HG03139 (cell line): ENCODE measurements at regions not wholly inside any gene's neighbourhood (a gene's known extent, or its start where the extent isn't known, plus 50 kb on each side); places are given as distances from the start of the nearest gene placed in this dataset.
"Not testable (repeated sequence)": the region's sequence is repeated elsewhere in the genome, so short reads cannot be mapped to it uniquely, and the experiment has no call there.

Experiments
- ATAC-seq: cut with Tn5 transposase; IDR thresholded peaks from one replicate; pipeline ENCODE4 v1.9.1; 2021; ENCODE audit not compliant: unreplicated experiment

DNA sequence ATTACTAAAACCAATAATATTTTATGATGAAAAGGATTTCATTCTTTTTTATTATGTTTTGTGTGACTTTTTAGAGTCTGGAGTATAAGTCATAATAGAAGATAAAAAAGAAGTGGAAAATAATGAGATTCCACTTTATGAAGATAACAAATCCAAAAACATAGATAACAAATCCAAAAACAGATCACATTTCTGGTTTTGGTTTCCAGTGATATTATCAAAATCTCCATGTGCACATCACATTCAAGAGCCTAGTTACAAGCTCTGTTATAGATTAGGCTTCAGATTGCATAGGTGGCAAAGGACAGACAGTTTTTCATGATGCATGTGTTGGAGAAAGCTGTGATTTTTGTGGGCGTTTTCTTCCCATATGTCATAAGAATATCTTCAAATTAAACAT is 648.2 kb downstream of the STK39 start:
- ATAC-seq, result no peak

DNA sequence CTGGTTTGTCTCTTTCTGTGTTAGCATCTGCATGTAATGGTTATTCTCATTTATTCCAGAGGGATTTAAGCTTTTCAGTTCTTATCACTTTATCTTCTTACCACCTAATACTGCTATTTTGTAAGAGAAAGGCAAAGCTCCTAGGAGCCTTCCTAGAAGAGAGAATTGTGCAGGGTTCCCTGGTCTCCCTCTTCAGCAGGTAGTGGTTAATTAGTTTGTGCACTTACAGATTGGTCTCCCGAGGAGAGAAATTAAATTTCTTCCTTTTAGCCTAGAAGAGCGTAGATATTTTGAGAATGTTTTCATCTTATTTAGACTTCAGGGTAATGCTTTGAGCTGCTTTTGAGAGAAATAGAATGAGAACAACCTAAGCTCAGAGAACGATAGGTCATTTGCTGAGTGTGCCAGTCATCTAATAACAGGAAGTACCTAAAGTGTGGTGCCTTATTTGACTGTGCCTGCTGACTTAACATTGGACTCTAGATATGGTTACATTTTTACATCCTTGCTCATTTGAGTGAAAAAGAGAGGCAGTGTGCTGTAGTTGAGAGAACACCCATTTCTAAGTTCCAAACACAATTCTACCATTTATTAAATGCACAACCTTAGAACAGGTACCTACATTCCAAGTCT is 651.4 kb downstream of the STK39 start:
- ATAC-seq, result peak; percentile 90

DNA sequence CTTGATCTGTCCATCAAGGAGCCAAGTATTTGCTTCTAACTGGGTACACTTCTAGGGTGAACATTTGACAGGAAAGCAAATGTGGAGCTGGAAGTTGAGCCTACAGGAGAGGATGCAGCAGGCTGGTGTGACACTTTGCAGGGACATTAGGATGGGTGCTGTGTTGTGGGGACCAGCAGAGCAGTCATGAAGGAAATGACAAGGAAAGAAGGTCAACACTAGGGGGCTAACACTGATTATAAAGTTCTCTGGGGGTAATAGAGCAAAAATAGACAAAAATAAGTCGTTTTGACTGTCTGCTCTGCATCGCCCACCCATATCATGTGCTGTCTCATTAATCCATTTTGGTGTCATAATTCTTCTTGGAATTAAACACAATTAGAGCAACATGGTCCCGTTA is 652.4 kb downstream of the STK39 start:
- no peak for ATAC-seq

DNA sequence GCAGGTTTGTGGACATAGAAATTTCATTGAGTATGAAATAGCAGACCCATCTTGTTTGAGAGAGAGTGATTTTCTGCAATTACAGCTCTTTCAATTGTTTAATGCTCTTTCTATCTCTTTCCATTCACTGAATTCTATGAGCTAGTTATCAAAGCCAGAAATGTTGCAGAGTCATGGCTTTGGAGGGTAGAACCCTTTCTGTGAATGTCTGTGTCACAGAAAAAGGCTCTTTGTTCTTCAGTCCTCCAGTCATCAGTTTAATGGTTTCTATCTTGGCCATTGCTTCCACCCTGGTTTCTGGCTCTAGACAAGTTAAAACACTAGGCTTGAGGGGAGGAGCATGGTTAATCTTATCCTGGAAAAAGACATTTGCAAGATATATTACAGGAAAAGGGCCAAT is 655.0 kb downstream of the STK39 start:
- ATAC-seq, result no peak

DNA sequence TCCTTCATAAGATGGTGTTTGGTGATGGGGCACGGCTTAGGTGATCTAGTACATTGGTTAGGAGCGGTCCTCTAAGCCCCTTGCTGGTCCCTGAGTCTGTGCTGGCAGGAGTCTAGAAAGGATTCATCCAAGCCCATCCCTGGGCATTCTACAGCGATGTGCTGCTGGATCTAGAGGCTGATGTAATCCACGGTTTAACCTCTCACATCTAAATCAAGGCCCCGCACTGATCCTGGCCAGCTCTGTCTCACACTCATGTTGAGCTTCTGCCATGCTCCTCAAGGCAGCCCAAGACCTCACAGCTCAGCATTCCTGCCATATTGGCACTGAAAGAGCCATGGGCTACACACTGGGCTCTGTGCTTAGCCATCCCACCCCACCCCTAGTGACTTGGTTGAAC is 664.8 kb downstream of the STK39 start:
- no peak for ATAC-seq

DNA sequence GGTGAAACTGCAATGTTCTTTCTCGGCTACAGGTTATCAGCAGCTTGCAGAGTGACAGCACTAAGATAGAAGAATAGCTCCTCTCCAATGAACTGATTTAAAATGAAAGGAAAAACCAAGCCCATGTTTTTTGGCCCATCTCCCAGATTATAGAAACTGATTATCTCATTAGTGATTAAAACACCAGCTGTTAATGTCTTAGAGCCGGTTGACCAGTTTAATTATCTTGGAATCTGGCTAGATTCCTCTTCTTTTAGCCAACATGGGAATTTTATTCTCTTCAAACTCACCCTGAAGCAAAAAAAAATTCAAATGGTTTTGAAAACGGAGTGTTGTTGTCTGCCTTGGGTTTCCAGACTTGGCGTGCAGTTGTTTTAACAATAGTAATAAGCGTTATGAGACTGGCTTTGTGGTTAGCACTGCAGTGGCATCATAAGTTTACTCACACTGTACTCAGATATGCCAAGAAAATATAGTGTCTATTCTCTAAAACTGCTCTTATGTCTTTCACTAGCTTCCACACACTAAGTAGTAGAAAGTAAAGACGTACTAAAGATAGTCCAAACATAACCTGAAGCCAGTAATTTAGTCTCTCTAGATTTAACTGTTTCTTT is 665.3 kb downstream of the STK39 start:
- ATAC-seq, result no peak

DNA sequence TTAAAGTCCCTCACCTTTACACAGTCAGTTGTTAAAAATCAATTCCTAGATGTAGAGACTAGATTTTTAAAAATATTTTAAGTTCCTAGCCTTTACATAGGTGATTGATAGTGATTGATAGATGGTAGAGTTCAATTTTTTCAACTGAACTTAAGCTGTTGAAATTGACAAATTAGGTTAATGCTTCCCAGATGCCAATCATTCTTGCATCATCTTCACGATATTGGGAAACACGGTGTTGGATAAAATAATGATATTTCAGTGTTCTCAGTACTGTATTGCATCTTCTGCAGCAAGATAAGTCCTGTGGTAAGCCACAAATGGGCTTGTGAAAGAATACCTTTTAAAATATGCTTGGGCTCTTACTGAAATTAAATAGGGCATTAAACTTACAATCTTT is 667.6 kb downstream of the STK39 start:
- no peak for ATAC-seq

DNA sequence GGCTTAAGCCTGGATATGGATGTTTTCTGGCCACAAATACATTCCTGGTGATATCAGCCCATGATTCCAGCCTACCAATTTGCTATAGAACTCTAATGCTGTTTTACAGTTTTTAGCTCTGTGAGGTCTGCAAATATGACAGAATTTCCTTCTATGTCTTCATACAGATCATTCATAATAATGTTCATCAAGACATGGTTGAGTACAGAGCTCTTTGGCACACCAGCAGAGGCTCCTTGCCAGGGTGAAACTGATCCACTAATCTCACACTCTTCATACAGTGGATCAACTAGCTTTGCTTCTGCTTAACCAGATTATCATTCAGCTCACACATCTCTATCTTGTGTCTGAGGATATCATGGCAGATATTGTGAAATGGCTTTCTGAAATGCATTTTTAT is 672.1 kb downstream of the STK39 start:
- ATAC-seq, result no peak

DNA sequence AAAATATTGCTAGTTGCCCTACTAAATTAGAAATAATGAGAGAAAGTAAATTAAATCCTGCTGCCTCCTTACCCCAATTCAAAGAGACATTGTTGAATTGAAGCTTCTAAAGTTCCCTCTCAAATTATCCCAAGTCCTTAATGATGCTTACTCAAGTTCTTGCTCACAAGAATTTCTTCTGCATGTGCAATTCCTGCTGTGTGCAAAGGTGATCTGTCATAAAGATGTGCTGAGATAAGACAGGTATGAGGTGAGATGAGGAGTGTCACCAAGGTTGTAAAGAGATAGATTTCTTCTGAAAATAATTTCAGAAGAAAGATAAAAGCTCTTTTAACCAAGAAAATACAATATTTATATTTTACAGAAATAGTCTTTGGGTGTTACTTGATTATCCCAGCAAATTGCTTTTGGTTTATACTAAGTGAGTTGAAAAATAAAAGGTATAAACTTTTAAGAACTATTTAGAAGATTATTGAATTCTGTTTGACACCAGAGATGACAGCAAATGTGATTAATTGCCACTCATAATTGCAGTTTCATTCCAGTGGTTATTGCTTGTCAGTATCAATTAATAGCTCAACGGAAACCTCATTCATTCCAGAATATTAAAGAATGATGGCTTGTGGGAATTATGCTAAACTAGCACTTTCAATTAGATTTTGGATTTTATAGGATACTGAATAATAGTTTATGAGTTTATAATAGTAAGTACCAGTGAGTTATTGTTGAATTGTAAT is 674.3 kb downstream of the STK39 start:
- no peak for ATAC-seq

DNA sequence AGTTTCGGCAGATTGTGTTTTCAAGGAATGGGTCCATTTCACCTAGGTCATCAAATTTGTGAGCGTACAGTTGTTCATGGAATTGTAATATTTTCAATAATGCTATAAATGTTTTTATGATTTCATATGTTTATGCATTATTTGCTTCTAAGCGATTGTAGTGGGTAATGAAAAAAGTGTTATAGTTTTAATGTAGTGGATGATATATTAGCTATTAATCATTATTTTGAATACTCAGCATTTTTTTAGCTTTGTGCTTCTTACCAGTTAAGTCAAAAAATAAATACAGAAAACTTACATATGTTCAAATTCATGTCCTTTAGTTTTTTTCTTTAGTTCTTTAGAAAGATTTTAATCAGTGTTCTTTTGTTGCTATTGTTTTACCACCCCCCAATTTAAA is 677.0 kb downstream of the STK39 start:
- no peak for ATAC-seq

DNA sequence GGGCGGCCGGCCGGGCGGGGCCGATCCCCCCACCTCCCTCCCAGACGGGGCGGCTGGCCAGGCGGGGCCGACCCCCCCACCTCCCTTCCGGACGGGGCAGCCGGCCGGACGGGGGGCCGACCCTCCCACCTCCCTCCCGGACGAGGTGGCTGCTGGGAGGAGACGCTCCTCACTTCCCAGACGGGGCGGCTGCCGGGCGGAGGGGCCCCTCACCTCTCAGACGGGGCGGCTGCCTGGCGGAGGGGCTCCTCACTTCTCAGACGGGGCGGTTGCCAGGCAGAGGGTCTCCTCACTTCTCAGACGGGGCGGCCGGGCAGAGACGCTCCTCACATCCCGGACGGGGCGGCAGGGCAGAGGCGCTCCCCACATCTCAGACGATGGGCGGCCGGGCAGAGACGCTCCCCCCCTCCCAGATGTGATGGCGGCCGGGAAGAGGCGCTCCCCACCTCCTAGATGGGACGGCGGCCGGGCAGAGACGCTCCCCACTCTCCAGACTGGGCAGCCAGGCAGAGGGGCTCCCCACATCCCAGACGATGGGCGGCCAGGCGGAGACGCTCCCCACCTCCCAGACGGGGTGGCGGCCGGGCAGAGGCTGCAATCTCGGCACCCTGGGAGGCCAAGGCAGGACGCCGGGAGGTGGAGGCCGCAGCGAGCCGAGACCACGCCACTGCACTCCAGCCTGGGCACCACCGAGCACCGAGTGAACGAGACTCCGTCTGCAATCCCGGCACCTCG is 675.8 kb downstream of the XIRP2 start:
- ATAC-seq, result not testable (repeated sequence)

DNA sequence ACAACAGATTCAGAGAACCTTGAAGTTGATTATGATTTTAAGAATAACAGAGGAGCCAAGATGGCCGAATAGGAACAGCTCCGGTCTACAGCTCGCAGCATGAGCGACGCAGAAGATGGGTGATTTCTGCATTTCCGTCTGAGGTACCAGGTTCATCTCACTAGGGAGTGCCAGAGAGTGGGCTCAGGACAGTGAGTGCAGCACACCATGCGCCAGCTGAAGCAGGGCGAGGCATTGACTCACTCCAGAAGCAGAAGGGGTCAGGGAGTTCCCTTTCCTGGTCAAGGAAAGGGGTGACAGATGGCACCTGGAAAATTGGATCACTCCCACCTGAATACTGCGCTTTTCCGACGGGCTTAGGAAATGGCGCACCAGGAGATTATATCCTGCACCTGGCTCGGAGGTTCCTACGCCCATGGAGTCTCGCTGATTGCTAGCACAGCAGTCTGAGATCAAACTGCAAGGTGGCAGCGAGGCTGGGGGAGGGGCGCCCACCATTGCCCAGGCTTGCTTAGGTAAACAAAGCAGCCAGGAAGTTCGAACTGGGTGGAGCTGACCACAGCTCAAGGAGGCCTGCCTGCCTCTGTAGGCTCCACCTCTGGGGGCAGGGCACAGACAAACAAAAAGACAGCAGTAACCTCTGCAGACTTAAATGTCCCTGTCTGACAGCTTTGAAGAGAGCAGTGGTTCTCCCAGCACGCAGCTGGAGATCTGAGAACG is 670.2 kb downstream of the XIRP2 start:
- ATAC-seq, result not testable (repeated sequence)

DNA sequence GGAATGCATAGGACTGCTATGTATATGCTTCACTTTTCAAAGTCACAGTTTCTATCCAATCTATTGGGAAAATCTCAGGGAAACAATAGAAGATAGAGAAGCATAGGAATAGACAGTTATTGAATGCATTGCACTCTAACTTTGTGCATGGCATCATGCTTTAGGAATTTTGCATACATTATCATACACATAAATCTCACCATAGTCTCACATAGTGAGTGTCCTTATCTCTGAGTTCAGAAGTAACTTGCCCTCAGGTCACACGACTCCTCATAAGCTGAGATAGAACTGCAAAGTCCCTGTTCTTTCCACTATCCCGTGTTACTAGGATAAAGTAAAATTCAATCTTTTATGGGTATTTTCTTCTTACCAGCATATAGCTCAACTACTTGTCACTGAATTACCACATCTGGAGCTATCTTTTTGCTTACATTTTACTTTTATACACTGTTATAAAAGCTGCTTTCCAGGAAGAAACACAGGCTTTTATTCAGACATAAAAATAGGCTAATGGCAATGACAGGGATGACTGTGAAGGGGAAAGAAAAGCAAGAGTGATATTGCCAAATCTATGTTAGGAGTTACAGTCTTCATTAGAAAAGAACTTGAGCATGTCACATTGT is 666.9 kb downstream of the XIRP2 start:
- ATAC-seq, result no peak

DNA sequence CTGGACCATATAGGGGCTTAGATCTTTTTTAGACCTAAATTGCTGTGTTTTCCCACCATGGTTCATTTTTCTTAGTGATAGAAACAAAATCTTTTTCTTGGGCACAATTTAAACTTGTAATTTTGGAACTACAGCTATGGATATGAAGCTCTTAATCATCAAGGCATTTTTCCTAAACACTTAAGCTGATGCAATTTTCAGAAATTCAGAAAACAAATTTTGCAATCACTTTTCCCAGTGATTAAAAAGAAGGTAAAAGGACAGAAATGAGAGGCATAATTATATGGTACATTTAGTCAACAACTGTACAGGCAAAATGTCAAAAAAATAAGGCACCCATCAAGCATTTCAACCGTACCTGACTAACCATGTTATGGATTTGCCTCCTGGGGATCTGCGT is 665.4 kb downstream of the XIRP2 start:
- ATAC-seq, result no peak

DNA sequence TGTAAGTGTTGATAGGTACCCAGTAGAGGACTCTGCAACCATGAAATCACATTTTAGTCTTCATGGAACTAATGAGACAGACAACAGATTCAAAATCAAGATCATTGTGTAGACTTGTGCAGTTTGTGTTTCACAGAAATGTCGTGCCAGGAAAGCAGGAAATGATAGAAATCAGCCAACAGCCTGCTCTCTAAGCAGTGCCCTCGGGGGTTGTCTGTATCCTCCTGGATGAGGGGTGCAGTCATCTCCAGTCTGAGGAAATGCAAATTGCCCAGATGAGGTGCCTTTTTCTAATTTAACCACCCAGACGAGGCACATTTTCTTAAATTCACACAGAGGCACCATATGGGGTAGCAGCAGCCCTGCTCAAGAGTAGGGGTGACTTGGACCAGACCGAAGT is 663.1 kb downstream of the XIRP2 start:
- ATAC-seq, result no peak

DNA sequence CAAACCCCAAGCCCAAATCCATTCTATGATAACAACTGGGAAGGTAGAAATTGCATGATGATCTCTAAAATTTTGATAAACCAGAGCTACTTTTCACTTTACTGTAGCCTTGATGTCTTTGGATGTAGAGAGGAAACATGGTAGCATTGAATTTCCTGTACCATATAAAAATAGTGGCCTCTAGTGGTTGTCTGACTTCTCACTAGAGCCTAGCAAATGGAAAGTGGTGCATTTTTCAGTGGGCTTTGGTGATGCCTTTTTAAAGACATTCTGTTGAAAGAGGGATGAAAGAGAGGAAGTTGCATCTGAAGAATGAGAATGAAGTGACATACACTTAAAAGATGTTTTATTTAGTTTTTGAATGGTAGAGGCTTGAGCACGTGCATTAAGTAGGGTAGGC is 662.2 kb downstream of the XIRP2 start:
- no peak for ATAC-seq

DNA sequence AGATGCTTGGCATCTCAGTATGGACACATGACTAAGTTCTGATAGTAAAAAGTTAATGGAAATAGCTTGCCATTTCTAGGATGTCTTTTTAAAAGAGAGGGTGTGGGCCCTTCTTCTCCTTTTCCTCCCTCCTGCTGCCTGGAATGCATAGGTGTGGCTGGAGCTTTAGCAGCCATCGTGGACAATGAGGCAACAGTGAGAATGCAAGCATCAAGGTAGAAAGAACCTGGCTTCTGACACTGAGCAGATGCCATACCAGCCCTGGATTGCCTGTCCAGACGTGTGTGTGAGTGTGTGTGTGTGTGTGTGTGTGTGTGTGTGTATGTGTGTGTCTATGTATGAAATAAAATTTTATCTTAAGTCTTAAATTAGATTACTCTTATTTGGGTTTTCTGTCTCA is 660.1 kb downstream of the XIRP2 start:
- no peak for ATAC-seq

DNA sequence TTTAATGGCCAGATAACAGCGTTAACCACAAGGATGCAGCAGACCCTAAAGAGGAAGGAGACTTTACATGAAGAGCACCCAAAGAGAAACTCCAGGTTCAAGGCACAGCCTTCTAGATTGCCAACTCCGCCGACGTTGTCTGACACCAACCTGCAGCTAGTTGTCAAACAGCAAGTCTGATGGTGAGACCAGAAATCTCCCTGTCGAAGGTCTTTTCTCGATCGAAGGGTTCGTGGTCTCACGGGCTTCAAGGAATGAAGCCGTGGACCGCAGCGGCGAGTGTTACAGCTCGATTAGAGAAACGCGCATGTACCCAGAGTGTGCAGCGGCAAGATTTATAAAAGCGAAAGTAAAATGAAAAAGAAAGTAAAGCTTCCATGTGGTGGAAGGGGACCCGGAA is 656.3 kb downstream of the XIRP2 start:
- ATAC-seq, result no peak

DNA sequence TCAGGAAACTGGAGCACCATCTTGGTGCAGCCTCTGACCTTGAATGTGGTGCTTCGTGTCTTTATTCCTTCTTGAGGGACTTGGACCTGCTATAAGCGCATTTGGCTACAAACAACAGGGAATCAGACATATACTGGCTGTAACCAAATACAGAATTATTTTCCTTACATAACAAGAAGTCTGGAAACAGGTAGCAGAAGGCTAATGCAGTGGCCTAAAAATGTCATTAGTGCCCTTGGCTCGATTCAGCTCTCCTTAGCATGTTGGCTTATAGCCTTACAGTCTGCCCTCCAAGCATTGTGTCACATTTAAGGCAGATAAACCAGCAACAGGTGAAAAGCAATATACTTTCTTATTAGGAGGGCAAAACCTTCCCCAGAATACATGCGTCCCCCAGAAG is 655.4 kb downstream of the XIRP2 start:
- ATAC-seq, result no peak

DNA sequence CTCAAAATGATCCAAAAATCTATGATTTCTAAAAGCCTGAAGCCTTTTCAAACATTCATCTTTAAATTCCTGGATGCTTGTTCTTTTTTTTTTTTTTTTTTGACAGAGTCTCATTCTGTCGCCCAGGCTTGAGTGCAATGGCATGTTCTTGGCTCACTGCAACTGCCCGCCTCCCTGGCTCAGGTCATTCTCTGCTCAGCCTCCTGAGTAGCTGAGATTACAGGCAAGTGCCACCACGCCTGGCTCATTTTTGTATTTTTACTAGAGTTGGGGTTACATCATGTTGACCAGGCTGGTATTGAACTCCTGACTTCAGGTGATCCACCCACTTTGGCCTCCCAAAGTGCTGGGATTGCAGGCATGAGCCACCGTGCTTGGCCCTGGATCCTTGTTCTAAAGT is 649.5 kb downstream of the XIRP2 start:
- no peak for ATAC-seq

DNA sequence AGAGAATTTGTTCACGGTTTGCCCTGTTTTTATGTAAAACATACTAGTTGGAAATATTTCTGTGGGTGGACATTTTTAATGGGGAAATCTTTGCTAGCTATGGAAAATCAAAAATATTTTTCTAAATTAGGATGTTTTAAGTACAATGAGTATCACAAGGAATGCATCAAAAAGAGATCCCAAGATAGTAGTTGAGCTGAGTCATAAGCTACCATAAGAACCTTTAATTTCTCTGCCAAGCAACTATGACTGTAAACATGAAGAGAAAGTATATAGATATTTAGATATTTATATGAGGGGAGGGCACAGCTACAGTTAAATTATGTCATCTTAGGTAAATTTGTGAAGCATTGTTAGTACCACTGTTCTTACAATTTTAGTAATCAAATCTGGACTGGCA is 646.2 kb downstream of the XIRP2 start:
- ATAC-seq, result no peak
